ENCODE measurements at regions not wholly inside any gene's neighbourhood (a gene's known extent, or its start where the extent isn't known, plus 50 kb on each side); places are given as distances from the start of the nearest gene placed in this dataset.
"Not testable (repeated sequence)": the region's sequence is repeated elsewhere in the genome, so short reads cannot be mapped to it uniquely, and the experiment has no call there.

GRCh38 chr3:104070906-104071305 is 1295.8 kb upstream of the ALCAM start:
- no peak for DNase-seq

GRCh38 chr3:104080088-104080626 is 1286.6 kb upstream of the ALCAM start:
- DNase-seq, result no peak

- no peak for DNase-seq
These were observed 1278.0 kb upstream of the ALCAM start for GRCh38 chr3:104088738-104089137.

GRCh38 chr3:104089987-104090386 is 1276.7 kb upstream of the ALCAM start:
- DNase-seq, result not testable (repeated sequence)

- no peak for DNase-seq
These were observed 1265.0 kb upstream of the ALCAM start for GRCh38 chr3:104101736-104102135.

- DNase-seq, result peak; percentile 4
These were observed 1264.3 kb upstream of the ALCAM start for GRCh38 chr3:104102386-104102785.

- no peak for DNase-seq
These were observed 1260.4 kb upstream of the ALCAM start for GRCh38 chr3:104106276-104106675.

- DNase-seq, result no peak
These were observed 1258.2 kb upstream of the ALCAM start for GRCh38 chr3:104108522-104108921.

- DNase-seq, result no peak
These were observed 1240.2 kb upstream of the ALCAM start for GRCh38 chr3:104126463-104126862.

- DNase-seq, result no peak
These were observed 1239.7 kb upstream of the ALCAM start for GRCh38 chr3:104126864-104127553.

- no peak for DNase-seq
These were observed 1238.9 kb upstream of the ALCAM start for GRCh38 chr3:104127830-104128229.

- DNase-seq, result no peak
These were observed 1233.9 kb upstream of the ALCAM start for GRCh38 chr3:104132566-104133403.

GRCh38 chr3:104133630-104134029 is 1233.1 kb upstream of the ALCAM start:
- no peak for DNase-seq

GRCh38 chr3:104137116-104137515 is 1229.6 kb upstream of the ALCAM start:
- DNase-seq, result no peak

GRCh38 chr3:104145164-104145563 is 1221.5 kb upstream of the ALCAM start:
- no peak for DNase-seq

GRCh38 chr3:104149154-104149553 is 1217.6 kb upstream of the ALCAM start:
- no peak for DNase-seq

GRCh38 chr3:104150724-104151123 is 1216.0 kb upstream of the ALCAM start:
- no peak for DNase-seq

GRCh38 chr3:104154896-104155295 is 1211.8 kb upstream of the ALCAM start:
- DNase-seq, result no peak

GRCh38 chr3:104165866-104166265 is 1200.8 kb upstream of the ALCAM start:
- DNase-seq, result no peak

GRCh38 chr3:104168386-104168785 is 1198.3 kb upstream of the ALCAM start:
- no peak for DNase-seq

- no peak for DNase-seq
These were observed 1191.0 kb upstream of the ALCAM start for GRCh38 chr3:104175696-104176095.

- no peak for DNase-seq
These were observed 1190.0 kb upstream of the ALCAM start for GRCh38 chr3:104176706-104177105.

GRCh38 chr3:104178680-104179079 is 1188.0 kb upstream of the ALCAM start:
- DNase-seq, result no peak

GRCh38 chr3:104180906-104181305 is 1185.8 kb upstream of the ALCAM start:
- DNase-seq, result no peak

Measured in NCI-H1092 (cell line).